HG03565 (cell line): ENCODE measurements at regions not wholly inside any gene's neighbourhood (a gene's known extent, or its start where the extent isn't known, plus 50 kb on each side); places are given as distances from the start of the nearest gene placed in this dataset.
"Not testable (repeated sequence)": the region's sequence is repeated elsewhere in the genome, so short reads cannot be mapped to it uniquely, and the experiment has no call there.

Experiments
- ATAC-seq: cut with Tn5 transposase; IDR thresholded peaks from one replicate; pipeline ENCODE4 v1.9.1; 2021; ENCODE audit warnings: mild to moderate bottlenecking, moderate library complexity; ENCODE audit not compliant: unreplicated experiment

DNA sequence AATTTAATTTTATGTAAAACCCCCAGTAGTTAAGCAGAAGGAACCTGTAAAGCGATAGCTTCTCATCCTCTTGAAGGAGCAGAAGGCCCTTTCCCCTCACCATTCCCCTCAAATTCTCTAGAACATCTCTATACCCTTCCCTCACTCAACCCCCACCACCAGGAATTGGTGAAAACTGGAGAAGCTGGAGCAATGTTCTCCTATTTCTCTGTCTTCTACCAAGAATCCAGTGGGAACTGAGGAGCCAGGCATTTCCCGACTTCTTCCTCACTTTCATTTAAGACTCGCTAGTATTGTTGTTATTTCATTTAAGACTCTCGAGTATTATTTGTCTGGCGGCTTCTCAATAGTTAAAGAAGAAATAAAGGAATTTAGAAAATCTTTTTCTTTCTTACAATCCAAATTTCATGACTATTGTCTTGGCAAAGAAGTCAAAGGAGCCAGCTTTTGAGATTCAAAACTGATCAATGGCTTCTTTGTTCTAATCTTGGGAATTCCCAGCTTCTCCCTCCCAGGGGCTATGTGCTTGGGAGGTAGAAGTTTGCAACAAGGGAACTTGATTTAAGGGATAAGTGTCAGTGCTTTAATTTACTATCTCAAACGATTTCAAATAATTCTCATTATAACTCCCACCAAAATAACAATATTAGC lies 253.3 kb upstream of the ADGRL2 start:
- ATAC-seq = no peak

DNA sequence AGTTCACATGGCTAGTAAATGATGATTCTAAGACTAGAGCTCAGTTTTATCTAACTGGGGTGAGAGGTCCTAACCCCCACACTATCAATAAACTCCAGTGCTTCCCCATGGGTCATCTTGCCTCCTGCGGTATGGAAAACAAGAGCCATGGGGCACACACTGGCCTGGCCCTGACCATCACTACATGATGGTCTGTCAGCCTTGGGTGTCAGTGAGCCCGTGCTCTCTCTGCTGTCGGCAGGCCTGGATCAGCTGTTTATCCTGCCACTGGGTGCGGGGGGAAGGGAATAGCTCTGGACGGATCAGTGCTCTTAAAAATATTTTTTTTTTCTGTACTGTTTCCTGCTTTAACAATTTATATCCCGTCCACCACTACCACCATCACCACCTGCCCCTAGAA lies 255.0 kb upstream of the ADGRL2 start:
- ATAC-seq = no peak

DNA sequence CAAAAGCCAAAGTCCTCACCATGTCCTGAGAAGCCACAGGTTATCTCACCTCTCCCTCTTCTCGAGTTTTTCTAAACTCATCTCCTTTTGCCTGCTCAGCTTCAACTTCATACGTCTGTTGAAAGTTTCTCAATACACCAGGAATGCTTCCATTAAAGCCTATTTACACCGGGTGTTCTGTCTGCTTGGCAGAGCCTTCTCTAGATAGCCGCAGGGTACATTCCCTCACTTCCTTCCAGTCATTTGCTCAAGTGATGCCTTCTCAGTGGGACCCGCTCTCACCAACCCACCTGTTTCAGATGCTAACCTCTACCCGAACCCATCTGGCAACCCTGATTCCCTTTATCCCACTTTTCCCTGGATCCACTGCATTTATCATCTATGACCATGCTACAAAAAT lies 257.0 kb upstream of the ADGRL2 start:
- no peak for ATAC-seq

DNA sequence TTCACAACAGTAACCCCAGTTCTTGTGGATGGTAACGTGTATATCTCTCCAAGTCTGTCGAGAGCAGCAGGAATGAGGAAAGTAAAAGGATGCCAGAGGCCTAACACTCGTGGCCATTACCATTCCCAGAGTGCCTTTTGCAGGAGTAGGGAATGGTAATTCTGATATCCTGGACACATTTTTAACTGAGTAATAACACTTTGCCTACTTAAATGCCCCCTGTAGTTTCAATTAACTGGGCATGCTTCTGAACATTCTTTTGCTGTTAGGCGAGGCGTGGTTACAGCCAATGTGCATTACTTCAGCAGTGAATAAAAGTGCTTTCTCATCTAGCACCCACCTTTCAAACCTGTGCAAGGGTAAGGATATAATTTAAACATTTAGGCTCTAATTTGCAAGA lies 258.5 kb upstream of the ADGRL2 start:
- ATAC-seq = no peak

DNA sequence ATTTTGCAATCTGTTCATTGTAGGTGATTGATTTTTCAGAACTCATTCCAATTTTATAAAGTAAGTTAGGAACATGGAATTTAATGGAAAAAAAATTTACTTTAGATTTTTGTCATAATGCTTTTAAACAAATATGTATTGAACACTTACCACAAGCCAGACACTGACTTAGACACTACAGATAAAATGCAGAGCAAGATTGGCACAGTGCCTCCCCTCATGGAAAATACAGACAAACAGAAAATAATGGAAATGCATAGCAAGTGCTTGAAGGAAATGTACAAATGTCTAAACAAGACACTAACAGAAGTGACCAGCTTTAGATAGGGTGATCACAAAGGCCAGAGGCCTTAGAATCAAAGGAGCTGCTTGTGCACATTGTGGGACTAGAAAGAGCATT lies 260.5 kb upstream of the ADGRL2 start:
- no peak for ATAC-seq

DNA sequence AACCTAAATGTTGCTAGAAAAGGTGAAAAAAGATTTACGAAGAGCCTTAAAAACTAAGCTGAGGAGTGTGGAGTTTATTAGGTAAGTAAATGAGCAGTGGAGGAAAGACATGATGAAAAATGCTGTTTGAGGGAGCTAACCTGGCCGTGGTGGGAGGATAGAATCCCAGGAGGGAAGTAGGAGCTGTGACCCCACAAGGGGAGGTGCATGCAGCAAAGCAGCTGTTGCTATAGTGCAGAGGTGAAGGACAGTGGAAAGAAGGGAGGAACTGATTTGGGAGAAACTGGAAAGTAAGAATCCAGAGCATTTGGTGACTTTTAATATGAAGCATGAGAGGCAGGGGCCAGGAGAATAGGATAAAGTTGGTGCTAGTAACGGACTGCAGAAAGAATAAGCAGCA lies 271.7 kb upstream of the ADGRL2 start:
- ATAC-seq = no peak

DNA sequence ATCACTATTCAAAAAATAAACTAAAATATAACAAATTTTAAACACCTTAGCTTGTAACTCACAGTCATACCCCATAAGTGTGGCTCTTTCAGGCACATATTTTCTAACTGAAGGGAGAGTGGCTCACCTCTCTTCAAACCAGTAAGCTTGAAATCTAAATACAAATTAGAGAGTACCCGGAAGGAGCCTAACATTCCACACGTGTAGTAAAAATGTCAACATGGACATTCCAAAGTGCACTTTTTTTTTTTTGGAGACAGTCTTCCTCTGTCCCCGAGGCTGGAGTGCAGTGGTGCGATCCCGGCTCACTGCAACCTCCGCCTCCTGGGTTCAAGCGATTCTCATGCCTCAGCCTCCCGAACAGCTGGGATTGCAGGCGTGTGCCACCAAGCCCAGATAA lies 275.6 kb upstream of the ADGRL2 start:
- ATAC-seq = no peak

DNA sequence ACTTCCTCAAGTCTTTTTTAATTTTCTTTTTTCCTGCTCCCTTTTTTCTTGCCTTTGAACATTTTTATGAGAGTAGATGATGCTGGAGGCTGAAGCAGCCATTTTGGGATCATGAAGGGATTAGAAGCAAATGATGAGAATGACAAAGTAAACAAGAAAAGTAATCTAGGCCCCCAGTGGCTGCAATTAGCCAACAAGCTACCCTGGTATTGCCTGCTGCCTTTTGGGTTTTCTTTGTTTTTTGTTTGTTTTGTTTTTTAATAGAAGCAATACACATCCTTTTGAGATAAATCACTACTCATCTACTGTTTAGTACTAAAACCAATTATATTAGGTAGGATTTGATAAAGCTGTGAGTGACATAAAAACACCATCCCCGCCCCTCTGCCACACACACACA lies 280.7 kb upstream of the ADGRL2 start:
- ATAC-seq = no peak

DNA sequence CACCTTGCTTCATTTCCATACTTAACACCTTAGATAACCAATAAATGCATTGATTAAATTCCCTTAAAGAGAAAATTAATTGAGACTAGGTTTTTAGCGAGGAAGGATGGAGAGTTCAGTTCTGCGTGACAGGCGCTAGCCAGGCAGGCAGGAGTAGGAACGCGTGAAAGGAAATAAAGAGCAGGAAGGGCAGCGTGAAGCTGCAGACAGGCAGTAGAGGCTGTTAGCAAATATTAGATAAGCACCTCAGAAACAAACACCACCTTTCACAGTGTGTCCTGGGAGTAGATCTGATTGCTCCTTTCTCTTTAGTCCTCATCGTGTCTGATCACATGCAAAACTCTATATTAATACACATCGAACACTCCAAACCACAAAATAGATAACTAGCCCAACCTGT lies 282.7 kb upstream of the ADGRL2 start:
- no peak for ATAC-seq

DNA sequence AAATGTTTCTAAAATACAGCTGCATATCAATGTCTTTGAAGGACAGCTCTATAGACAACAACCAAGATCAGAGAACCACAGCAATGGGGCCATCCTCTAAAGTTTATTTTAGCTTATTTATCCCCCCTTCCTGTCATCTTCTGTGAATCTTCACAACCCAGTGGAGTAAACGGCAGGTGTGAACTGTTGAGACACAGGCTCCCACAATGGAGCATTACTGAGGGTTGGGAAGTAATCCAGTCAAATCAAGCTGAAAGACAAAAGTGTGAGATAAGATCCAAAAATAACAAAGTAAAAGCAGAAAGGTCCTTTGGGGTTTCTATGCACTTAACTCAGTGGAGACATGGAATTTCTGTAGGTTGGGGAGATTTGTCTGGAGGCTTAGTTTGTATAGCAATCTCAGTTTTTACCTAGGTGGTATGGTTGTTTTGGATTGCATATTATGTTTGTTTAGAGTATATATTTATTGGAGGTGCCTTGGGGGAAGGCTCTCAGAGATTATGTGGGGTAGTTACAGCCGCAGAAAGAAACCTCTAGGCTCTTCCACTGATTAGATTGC lies 286.9 kb upstream of the ADGRL2 start:
- ATAC-seq = no peak

DNA sequence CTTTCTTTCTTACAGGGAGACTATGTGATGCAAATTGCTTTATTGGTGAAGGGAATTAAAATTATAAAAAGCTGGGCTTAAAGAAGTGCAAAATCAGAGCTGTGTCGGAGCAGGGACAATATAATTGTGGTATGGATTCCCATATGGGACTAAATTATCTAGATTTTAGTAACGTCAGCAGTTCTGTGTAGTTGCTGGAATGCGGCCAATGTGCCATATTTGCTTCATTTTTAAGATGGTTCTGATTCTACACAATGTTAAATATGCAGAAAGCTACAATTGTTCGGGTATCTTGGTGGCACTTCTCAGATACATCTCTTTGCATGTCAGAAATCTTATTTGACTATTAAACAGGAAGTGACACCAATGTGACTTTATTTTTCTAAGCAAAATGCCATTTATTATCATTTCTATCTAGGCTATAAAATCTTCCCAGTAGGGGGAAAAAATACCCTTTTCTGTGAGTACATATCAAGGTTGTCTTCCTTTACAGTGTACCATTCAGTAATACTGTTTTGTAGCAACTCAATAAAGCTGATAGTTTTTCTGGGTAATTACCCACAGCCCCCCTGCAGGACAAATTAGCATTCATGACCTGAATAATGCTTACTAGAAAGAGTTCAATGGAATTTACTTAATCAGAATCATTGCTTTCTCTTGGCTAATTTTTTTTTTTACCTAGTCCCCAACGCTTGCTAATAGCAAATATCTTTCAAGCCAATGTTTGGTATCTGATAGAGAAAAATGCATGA lies 288.3 kb upstream of the ADGRL2 start:
- ATAC-seq = no peak

DNA sequence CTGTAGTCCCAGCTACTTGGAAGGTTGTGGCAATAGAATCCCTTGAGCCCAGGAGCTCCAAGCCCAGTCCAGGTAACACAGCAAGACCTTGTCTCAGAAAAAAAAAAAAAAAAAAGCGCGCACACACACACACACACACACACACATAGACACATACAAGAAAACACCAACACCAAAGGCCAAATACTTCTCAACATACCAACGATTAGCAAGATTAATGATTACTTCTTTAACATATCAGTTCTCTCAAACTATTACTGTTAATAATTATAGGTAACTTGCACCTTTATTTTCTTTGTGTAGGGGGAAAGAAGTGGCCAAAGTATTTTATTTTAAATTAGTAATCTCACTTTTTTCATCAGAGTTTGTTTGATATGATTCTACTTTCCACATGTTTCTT lies 289.5 kb upstream of the ADGRL2 start:
- ATAC-seq = no peak

DNA sequence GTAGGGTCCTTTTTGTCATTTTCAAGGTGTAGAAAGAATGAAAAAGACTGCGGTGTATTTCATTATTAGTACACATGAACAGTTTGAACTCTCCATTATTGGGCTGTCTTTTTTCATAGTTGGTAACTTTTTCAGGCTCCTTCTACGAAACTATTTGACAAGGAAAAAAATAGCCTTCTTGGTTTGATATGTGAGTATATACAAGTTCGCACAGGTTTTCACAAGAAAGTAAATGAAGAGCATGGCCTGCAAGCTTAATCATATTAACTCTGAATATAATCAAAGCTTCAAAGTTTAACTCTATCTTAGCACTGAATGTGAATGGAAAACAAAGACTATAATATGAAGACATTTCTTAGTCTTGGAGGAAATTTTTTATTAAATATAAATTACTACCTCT lies 290.0 kb upstream of the ADGRL2 start:
- ATAC-seq = no peak

DNA sequence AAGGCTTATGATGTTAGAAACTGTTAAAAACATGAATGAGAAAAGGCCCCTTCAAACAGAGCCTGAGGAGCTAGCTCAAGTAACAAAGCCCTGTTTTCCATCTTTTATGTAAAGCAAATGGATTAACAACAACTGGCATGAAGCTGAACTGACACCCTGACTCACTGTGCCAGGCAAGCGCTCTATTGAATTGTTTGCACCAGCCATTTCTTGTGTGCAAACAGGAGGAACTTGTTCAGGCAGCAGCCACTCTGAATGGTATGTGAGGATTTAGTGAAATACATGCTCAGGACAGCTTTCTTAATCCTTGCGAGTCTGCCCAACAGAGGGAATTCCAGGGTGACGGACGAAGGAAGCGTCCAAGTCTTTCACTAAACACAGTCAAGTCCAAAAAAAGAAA lies 291.1 kb upstream of the ADGRL2 start:
- no peak for ATAC-seq

DNA sequence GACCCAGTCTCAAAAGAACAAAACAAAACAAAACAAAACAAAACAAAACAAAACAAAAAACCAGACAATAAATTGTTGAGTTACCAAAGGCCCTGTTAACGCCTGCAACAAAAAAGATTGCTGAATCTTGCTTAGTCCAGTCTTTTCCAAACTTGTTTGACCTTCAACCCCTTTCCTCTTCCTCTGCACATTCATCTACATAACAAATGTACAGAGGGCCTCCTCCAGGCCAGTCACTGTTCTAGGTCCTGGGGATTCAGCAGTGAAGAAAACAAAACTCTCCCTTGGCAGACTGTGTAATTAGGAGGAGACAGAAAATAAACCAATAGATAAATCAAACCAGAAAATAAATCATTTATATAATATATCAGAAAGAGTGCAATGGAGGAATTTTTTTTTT lies 294.0 kb upstream of the ADGRL2 start:
- no peak for ATAC-seq

DNA sequence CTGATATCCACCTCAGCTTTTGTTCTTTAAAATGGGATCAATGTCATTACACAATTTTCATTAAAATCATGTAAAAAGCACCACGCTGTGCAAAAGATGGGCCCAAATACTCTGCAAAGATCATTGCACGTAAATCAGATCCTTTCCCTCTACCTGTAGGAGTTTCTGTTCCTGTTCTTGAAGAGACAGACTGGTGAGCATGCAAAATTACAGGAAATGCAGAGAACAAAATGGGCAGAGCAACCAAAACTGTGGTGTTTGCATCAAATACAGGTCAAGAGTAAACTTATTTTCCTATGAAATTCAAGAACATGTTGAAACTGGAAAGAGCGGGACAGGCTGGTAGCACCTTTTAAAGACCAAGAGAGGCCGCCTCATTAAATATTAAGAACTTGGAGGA lies 294.9 kb upstream of the ADGRL2 start:
- ATAC-seq = peak; percentile 100

DNA sequence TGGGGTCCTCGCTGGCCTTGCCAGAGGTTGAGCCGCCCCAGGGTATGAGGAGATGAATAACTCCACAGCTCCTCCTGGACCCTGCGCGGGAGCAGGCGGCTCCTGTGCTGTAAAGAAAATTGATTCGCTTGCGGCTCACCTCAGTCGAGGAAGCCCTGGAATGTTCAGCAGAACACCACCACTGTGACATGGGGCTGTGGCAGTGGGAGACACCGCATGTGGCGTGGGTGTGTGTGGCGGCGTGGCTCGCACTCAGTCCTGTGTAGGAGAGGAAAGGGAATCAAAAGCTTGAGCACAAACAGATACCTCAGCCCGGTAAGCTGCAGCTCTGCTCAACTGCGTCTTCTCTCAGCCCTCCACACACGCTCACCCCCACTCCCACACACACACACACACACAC lies 295.9 kb upstream of the ADGRL2 start:
- not testable (repeated sequence) for ATAC-seq

DNA sequence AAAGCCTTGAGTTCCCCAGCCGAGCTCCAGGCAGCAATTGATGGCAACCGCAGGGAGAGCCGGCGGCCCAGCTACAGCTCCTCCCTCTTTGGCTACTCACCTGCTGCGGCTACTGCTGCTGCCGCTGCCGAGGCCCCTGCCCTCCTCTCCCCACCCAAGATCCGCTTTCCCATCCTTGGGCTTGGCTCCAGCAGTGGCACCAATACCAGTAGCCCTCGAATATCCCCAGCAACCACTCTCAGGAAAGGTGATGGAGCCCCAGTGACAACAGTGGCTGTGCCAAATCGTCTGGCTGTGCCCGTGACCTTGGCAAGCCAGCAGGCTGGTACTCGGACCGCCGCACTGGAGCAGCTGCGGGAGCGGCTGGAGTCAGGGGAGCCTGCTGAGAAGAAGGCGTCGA lies 298.0 kb upstream of the ADGRL2 start:
- not testable (repeated sequence) for ATAC-seq

DNA sequence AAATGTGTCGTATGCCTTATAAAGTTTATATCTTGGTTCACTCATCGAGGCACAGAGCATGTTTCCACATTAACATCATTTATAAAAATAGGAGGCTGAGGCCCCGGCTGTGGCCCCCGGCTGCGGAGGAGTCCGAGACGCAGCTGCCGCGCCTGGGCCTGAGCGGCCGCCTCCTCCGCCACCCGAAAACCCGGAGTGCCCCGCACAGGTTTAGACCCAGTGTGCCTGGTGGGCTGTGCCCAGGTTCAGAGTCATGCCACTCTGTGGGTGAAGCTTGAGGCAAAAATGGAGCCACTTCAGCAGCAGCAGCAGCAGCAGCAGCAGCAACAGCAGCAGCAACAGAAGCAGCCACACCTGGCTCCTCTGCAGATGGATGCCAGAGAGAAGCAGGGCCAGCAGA lies 299.2 kb upstream of the ADGRL2 start:
- not testable (repeated sequence) for ATAC-seq

DNA sequence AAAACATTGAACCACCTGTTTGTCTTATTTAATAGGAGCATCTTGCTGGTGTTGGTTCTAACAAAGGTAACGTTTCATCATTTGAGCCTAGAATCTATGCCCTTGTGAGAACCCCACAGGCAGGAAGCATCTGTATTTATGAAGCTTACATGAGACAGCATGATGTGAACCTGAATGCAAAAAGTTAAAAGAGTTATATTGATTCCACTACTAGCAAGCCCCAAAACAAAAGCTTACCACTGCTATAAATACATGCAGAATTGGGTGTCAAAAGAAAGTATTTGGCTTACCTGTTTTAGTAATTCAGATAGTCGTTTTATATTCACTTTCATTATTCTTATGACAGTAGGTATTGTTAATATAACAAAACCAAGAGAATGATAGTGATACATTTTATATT lies 301.2 kb upstream of the ADGRL2 start:
- peak; percentile 45 for ATAC-seq

DNA sequence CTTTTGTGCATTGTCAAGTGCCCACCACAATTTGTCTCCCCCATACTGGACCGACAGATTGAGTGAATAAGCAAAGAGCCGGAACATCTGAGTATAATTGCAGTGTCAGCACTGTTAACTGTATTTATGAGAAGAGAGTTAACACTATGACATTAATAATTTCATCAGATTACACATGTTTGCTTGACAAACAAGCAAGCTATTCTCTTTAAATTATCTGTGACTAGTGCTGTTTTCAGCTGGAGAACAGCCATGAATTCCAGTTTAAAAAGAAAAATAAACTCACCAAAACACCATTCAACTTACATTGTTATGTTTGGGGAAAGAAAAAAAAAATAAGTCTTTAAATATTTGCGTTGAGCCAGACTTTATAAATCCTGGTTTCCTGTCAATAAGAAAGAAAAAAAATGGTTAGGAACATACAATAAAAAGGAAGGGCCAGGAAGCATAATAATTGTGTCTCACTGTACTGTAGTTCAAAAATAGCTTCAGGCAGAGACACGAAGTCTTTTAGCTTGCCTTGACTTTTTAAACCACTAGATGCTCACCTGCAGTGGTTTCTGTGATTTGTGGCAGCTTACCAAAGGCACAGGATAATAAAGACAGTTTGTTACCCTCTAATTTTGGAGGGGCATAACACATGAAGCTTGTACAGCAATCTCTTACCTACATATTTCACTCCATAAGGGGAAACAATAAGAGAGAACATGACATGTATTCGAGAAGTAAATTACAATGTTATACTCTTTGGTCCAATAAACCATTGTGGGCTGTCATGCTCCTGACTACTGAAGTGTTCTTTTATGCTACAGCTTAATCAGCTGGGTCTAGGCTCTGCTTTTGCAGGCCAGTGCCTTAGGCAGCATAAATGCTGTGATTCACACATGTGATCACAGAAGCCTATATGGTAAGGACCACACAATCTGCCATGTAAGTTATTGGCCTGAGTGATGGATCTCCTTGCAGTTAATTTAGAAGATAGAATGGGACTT lies 302.0 kb upstream of the ADGRL2 start:
- ATAC-seq = no peak
